SKM-1 (cell line): ENCODE measurements at regions not wholly inside any gene's neighbourhood (a gene's known extent, or its start where the extent isn't known, plus 50 kb on each side); places are given as distances from the start of the nearest gene placed in this dataset.

ENCODE experiments used
- DNase-seq: peaks from one replicate; lab custom pipeline; 2025; ENCODE audit not compliant: unreplicated experiment; lab: John Stamatoyannopoulos, UW

- DNase-seq = no peak
Measured at GRCh38 chr1:69292833-69293232, 274.9 kb upstream of the LRRC7 start.

- no peak for DNase-seq
Measured at GRCh38 chr1:69294171-69294570, 273.6 kb upstream of the LRRC7 start.

- DNase-seq = no peak
Measured at GRCh38 chr1:69295265-69295664, 272.5 kb upstream of the LRRC7 start.

- no peak for DNase-seq
Measured at GRCh38 chr1:69305621-69306020, 262.1 kb upstream of the LRRC7 start.

- no peak for DNase-seq
Measured at GRCh38 chr1:69312055-69312732, 255.5 kb upstream of the LRRC7 start.

GRCh38 chr1:69313118-69313517 is 254.6 kb upstream of the LRRC7 start:
- DNase-seq = no peak

- DNase-seq = no peak
Measured at GRCh38 chr1:69315416-69315815, 252.3 kb upstream of the LRRC7 start.

- no peak for DNase-seq
Measured at GRCh38 chr1:69315823-69316222, 251.9 kb upstream of the LRRC7 start.

- no peak for DNase-seq
Measured at GRCh38 chr1:69319287-69319686, 248.4 kb upstream of the LRRC7 start.

GRCh38 chr1:69320757-69321211 is 246.9 kb upstream of the LRRC7 start:
- no peak for DNase-seq

- DNase-seq = no peak
Measured at GRCh38 chr1:69321311-69321710, 246.4 kb upstream of the LRRC7 start.

GRCh38 chr1:69328186-69328585 is 239.5 kb upstream of the LRRC7 start:
- no peak for DNase-seq

GRCh38 chr1:69363236-69363635 is 204.5 kb upstream of the LRRC7 start:
- no peak for DNase-seq

GRCh38 chr1:69373520-69373919 is 194.2 kb upstream of the LRRC7 start:
- no peak for DNase-seq

GRCh38 chr1:69376408-69376807 is 191.3 kb upstream of the LRRC7 start:
- no peak for DNase-seq

- DNase-seq = no peak
Measured at GRCh38 chr1:69377507-69377906, 190.2 kb upstream of the LRRC7 start.

GRCh38 chr1:69388044-69388443 is 179.7 kb upstream of the LRRC7 start:
- no peak for DNase-seq

- no peak for DNase-seq
Measured at GRCh38 chr1:69400128-69400527, 167.6 kb upstream of the LRRC7 start.

- DNase-seq = no peak
Measured at GRCh38 chr1:69401879-69402278, 165.8 kb upstream of the LRRC7 start.

GRCh38 chr1:69403756-69404320 is 163.9 kb upstream of the LRRC7 start:
- DNase-seq = no peak

- DNase-seq = no peak
Measured at GRCh38 chr1:69404486-69404885, 163.2 kb upstream of the LRRC7 start.

GRCh38 chr1:69406244-69406643 is 161.5 kb upstream of the LRRC7 start:
- DNase-seq = no peak
